Naive thymus-derived CD4-positive, alpha-beta T cell (primary cell): ENCODE measurements at regions not wholly inside any gene's neighbourhood (a gene's known extent, or its start where the extent isn't known, plus 50 kb on each side); places are given as distances from the start of the nearest gene placed in this dataset.

Experiments
- ATAC-seq: fragments of 150-1000 bp; cut with Tn5 transposase; 2 replicates; pipeline ENCODE4 v1.10.0; 2021; ENCODE audit warnings: mild to moderate bottlenecking, moderate library complexity
- CTCF ChIA-PET: fragments of 350-600 bp; sonication (Branson Sonifier 250); formaldehyde crosslinking; loops from one replicate; lab custom pipeline; 2021; ENCODE audit warnings: antibody characterized with exemption; lab: Charles Lee
- POLR2A ChIA-PET: fragments of 350-600 bp; sonication (Branson Sonifier 250); formaldehyde crosslinking; loops from one replicate; lab custom pipeline; 2021; ENCODE audit warnings: antibody characterized with exemption, inconsistent platforms; lab: Charles Lee
- DNase-seq, 9 donors: peaks; one replicate each; pipeline versions ENCODE4 v3.0.0 to v3.0.0-alpha.2; 2020 to 2022; ENCODE audit warnings: mixed read lengths in 1 of 9
- H3K27ac ChIP-seq: one replicate; pipeline ENCODE4 v1.7.0; 2013; ENCODE audit warnings: mild to moderate bottlenecking, low read depth, low read length, moderate library complexity
- H3K27me3 ChIP-seq, 2 donors: one replicate each; pipeline ENCODE4 v1.7.0; 2013; ENCODE audit warnings: low read length in 2 of 2, mild to moderate bottlenecking in 2 of 2, moderate library complexity in 2 of 2; ENCODE audit not compliant: control insufficient read depth in 2 of 2, insufficient read depth in 2 of 2
- H3K36me3 ChIP-seq, 3 experiments: 1 replicate in 2 of 3; 2 replicates in 1 of 3; pipeline ENCODE4 v1.7.0; 2013; ENCODE audit warnings: low read length in 3 of 3, mild to moderate bottlenecking in 3 of 3, moderate library complexity in 1 of 3; ENCODE audit not compliant: insufficient read depth in 3 of 3, control insufficient read depth in 2 of 3
- H3K4me1 ChIP-seq, 2 donors: one replicate each; pipeline ENCODE4 v1.7.0; 2013; ENCODE audit warnings: low read length in 2 of 2, mild to moderate bottlenecking in 2 of 2, moderate library complexity in 1 of 2; ENCODE audit not compliant: control insufficient read depth in 2 of 2, insufficient read depth in 2 of 2
- H3K4me3 ChIP-seq: 2 replicates; pipeline ENCODE4 v1.7.0; 2013; ENCODE audit warnings: mild to moderate bottlenecking, low read length
- H3K9me3 ChIP-seq, 3 experiments: 1 replicate in 2 of 3; 2 replicates in 1 of 3; pipeline ENCODE4 v1.7.0; 2013; ENCODE audit warnings: low read length in 3 of 3; ENCODE audit not compliant: control insufficient read depth in 2 of 3
- H3K27ac Mint-ChIP-seq, 9 donors: one replicate each; pipeline ENCODE4 v1.8.0; 2020 to 2022; ENCODE audit warnings: mixed read lengths in 9 of 9, mild to moderate bottlenecking in 8 of 9, moderate library complexity in 5 of 9, inconsistent platforms in 2 of 9
- H3K27me3 Mint-ChIP-seq, 5 donors: one replicate each; pipeline ENCODE4 v1.8.0; 2021 to 2022; ENCODE audit warnings: mixed read lengths in 5 of 5, mild to moderate bottlenecking in 1 of 5
- H3K36me3 Mint-ChIP-seq, 5 donors: one replicate each; pipeline ENCODE4 v1.8.0; 2020 to 2022; ENCODE audit warnings: mixed read lengths in 5 of 5, mild to moderate bottlenecking in 3 of 5, inconsistent platforms in 1 of 5
- H3K4me1 Mint-ChIP-seq, 7 donors: one replicate each; pipeline ENCODE4 v1.8.0; 2020 to 2022; ENCODE audit warnings: mixed read lengths in 7 of 7, mild to moderate bottlenecking in 3 of 7, inconsistent platforms in 1 of 7
- H3K4me3 Mint-ChIP-seq, 10 donors: one replicate each; pipeline ENCODE4 v1.8.0; 2020 to 2022; ENCODE audit warnings: mild to moderate bottlenecking in 10 of 10, mixed read lengths in 10 of 10, moderate library complexity in 6 of 10, inconsistent platforms in 2 of 10
- H3K9me3 Mint-ChIP-seq, 11 donors: one replicate each; pipeline ENCODE4 v1.8.0; 2020 to 2022; ENCODE audit warnings: mixed read lengths in 11 of 11, mild to moderate bottlenecking in 4 of 11, inconsistent platforms in 1 of 11, moderate library complexity in 1 of 11
- intact Hi-C, 2 donors: fragments of 100-400 bp; cut with micrococcal nuclease; formaldehyde crosslinking; loops; one replicate each; pipeline ENCODE4 v1.15.1; 2023

DNA sequence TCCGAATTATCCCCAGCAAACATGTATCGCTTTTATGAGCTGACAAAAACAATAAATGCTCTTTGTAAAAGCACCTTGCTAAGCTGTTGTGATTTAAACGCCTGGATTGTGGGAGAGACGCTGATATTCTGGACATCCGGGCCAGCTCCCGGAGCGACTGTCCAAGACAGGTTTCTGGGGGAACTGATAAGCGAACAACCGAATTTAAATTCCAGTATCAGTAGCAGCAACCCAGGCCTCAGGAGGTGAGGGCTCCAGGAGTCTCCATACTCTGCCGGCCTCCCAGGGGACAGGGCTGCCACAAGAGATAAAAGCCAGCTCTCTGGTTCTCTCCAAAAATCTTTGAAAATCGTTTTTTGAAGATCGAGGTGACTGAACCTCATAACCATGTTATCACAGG, 50.3 kb upstream of the VSTM2B start:
- no peak for ATAC-seq
- no peaks in the 10 kb centered on the region for H3K36me3 ChIP-seq
- CTCF ChIA-PET = no interaction called here
- POLR2A ChIA-PET = no interaction called here
- Mint-ChIP-seq H3K27ac (no peak overlapping the region), H3K4me1 (no peaks in the 10 kb centered on the region), H3K9me3 (peaks cover 0 to 10% (median 3%) of the 10 kb centered on the region in 11 donors), H3K4me3 (no peak overlapping the region), H3K36me3 (peaks cover 0 to 3% (median 0%) of the 10 kb centered on the region in 5 donors), H3K27me3 (peaks cover 9 to 52% (median 35%) of the 10 kb centered on the region in 5 donors)
- no peak overlapping the region for H3K4me3 ChIP-seq
- intact Hi-C loops = no loop called here
- no peaks in the 10 kb centered on the region for H3K4me1 ChIP-seq
- no peak for DNase-seq
- H3K27me3 ChIP-seq = no peaks in the 10 kb centered on the region
- H3K27ac ChIP-seq = no peak overlapping the region
- peaks cover 0 to 2% (median 0%) of the 10 kb centered on the region in 3 experiments for H3K9me3 ChIP-seq
